Trophoblast cell (in vitro differentiated cells and primary cell): ENCODE measurements at regions not wholly inside any gene's neighbourhood (a gene's known extent, or its start where the extent isn't known, plus 50 kb on each side); places are given as distances from the start of the nearest gene placed in this dataset.

Experiments
- DNase-seq, 2 donors: peaks; one replicate each; pipeline ENCODE4 v3.0.0-alpha.2; 2016
- H2AFZ ChIP-seq: 2 replicates; pipeline ENCODE4 v1.6.1; 2013; ENCODE audit warnings: low read length, moderate library complexity, mild to moderate bottlenecking; ENCODE audit not compliant: insufficient read depth, poor library complexity
- H2AK5ac ChIP-seq: 2 replicates; pipeline ENCODE4 v1.6.1; 2013; ENCODE audit warnings: mild to moderate bottlenecking, low read length
- H2BK120ac ChIP-seq: 2 replicates; pipeline ENCODE4 v1.6.1; 2013; ENCODE audit warnings: low read length, mild to moderate bottlenecking, moderate library complexity; ENCODE audit not compliant: insufficient read depth, poor library complexity
- H2BK12ac ChIP-seq: 2 replicates; pipeline ENCODE4 v1.6.1; 2013; ENCODE audit warnings: mild to moderate bottlenecking, low read length, moderate library complexity
- H2BK5ac ChIP-seq: 2 replicates; pipeline ENCODE4 v1.6.1; 2013; ENCODE audit warnings: low read length, low read depth, moderate library complexity, mild to moderate bottlenecking; ENCODE audit not compliant: poor library complexity
- H3K14ac ChIP-seq: 2 replicates; pipeline ENCODE4 v1.6.1; 2013; ENCODE audit warnings: mild to moderate bottlenecking, low read length
- H3K18ac ChIP-seq: 2 replicates; pipeline ENCODE4 v1.6.1; 2013; ENCODE audit warnings: mild to moderate bottlenecking, low read length
- H3K23ac ChIP-seq: 2 replicates; pipeline ENCODE4 v1.6.1; 2013; ENCODE audit warnings: low read length
- H3K27ac ChIP-seq: 2 replicates; pipeline ENCODE4 v1.5.1; 2013; ENCODE audit warnings: low read depth, mild to moderate bottlenecking, inconsistent platforms, low read length, moderate library complexity
- H3K27me3 ChIP-seq: 2 replicates; pipeline ENCODE4 v1.6.1; 2013; ENCODE audit warnings: inconsistent platforms, mild to moderate bottlenecking, low read length, moderate library complexity; ENCODE audit not compliant: insufficient read depth
- H3K36me3 ChIP-seq, 2 experiments: 1 replicate in 1 of 2; 2 replicates in 1 of 2; pipeline ENCODE4 v1.6.1; 2013; ENCODE audit warnings: low read length in 2 of 2, mild to moderate bottlenecking in 2 of 2, moderate library complexity in 1 of 2; ENCODE audit not compliant: insufficient read depth in 2 of 2, control insufficient read depth in 1 of 2
- H3K4ac ChIP-seq: 2 replicates; pipeline ENCODE4 v1.6.1; 2013; ENCODE audit warnings: low read depth, mild to moderate bottlenecking, low read length, moderate library complexity
- H3K4me1 ChIP-seq, 2 experiments: 1 replicate in 1 of 2; 2 replicates in 1 of 2; pipeline ENCODE4 v1.6.1; 2013; ENCODE audit warnings: low read length in 2 of 2, mild to moderate bottlenecking in 2 of 2, moderate library complexity in 1 of 2; ENCODE audit not compliant: insufficient read depth in 2 of 2, control insufficient read depth in 1 of 2
- H3K4me2 ChIP-seq: 2 replicates; pipeline ENCODE4 v1.6.1; 2013; ENCODE audit warnings: inconsistent platforms, mild to moderate bottlenecking, low read length, moderate library complexity
- H3K4me3 ChIP-seq: 2 replicates; pipeline ENCODE4 v1.5.1; 2013; ENCODE audit warnings: mild to moderate bottlenecking, low read depth, low read length, inconsistent platforms
- H3K79me1 ChIP-seq: one replicate; pipeline ENCODE4 v1.6.1; 2013; ENCODE audit warnings: low read length
- H3K79me2 ChIP-seq: 2 replicates; pipeline ENCODE4 v1.6.1; 2013; ENCODE audit warnings: low read length, mild to moderate bottlenecking; ENCODE audit not compliant: control insufficient read depth, insufficient read depth, poor library complexity
- H3K9ac ChIP-seq: 2 replicates; pipeline ENCODE4 v1.6.1; 2013; ENCODE audit warnings: mild to moderate bottlenecking, low read length
- H3K9me3 ChIP-seq: 2 replicates; pipeline ENCODE4 v1.6.1; 2013; ENCODE audit warnings: low read depth, mild to moderate bottlenecking, control low read depth, inconsistent platforms, low read length; ENCODE audit not compliant: insufficient read depth
- H4K12ac ChIP-seq: 2 replicates; pipeline ENCODE4 v1.6.1; 2013; ENCODE audit warnings: low read depth, mild to moderate bottlenecking, low read length, moderate library complexity
- H4K8ac ChIP-seq: 2 replicates; pipeline ENCODE4 v1.6.1; 2013; ENCODE audit warnings: low read depth, mild to moderate bottlenecking, low read length, moderate library complexity
- H4K91ac ChIP-seq: one replicate; pipeline ENCODE4 v1.6.1; 2013; ENCODE audit warnings: low read depth, mild to moderate bottlenecking, low read length, moderate library complexity
- WGBS: extraction: QIAGEN DNeasy Blood & Tissue Kit; methylation state at CpG from one replicate; pipeline ENCODE4 v1.1.7; 2013; ENCODE audit warnings: missing lambda C conversion rate; ENCODE audit not compliant: insufficient read length, insufficient coverage; ENCODE audit errors: extremely low coverage; 5-methylcytosine and 5-hydroxymethylcytosine counted together

DNA sequence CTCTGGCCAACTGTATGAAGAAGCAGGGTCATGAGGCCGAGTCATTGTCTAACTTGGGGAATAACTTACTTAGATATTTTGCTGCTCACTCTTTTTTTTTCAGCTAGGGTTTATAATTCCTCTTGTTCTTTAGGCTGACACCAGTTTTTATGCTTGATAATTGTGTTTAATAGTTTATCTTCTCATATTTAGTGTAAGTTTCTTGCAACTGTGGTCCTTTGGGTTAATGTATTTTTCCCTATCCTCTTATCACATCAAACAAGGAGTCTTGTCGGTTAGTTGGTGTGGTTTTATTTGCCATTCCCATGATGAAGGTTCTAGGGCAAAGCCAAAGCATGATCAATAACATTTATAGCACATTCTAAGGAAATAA lies 204.6 kb downstream of the NUFIP1 start:
- WGBS = no CpG with 5 or more reads among the region's 2 CpGs
- Histone ChIP-seq H3K27ac (no peak overlapping the region), H3K23ac (no peak overlapping the region), H2BK120ac (no peak overlapping the region), H3K4me1 (no peaks in the 10 kb centered on the region), H2BK12ac (no peak overlapping the region), H3K79me1 (no peaks in the 10 kb centered on the region), H3K4me3 (no peak overlapping the region), H3K14ac (no peak overlapping the region), H3K9ac (no peak overlapping the region), H2AK5ac (no peak overlapping the region), H3K79me2 (no peaks in the 10 kb centered on the region), H2AFZ (no peak overlapping the region), H3K18ac (no peak overlapping the region), H3K4me2 (no peak overlapping the region), H4K12ac (no peak overlapping the region), H2BK5ac (no peak overlapping the region), H3K36me3 (no peaks in the 10 kb centered on the region), H3K9me3 (no peaks in the 10 kb centered on the region), H3K27me3 (no peaks in the 10 kb centered on the region), H4K8ac (no peak overlapping the region), H3K4ac (no peak overlapping the region), H4K91ac (no peak overlapping the region)
- no peak for DNase-seq

DNA sequence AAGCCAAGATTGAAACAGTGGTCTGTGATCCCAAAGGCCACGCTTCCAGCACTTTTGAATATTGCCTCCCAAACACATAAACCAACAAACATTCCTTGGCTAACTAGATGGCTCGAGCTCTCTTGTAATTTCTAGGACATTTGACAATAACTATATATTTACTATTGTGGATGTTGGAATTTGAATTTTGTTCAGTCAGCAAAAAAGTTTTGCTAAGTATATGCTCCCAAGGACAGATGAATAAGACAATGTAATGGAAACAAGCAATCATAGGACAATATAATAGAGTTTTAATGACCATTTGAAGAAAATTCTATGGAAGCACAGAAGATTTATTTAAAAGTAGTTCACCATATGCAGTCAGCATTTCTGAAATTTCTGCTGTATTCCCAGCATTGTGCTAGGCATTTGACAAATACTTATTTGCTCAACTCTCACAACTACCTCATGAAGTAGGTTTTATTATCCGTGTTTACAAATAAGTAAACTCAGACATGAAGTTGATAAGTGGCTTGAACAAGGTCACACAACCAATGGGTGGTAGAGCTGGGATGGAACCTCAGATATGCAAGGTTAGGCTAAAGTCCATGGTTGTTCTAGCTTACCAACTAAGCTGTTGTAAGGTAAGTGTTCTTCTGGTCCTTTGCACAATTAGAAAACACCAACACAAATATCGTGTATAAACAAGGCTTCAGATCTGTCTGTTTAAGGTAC lies 205.1 kb downstream of the NUFIP1 start:
- no peak overlapping the region for H3K18ac ChIP-seq
- H3K79me1 ChIP-seq = no peaks in the 10 kb centered on the region
- DNase-seq = no peak
- no peak overlapping the region for H2AK5ac ChIP-seq
- H3K4me2 ChIP-seq = no peak overlapping the region
- H3K4me1 ChIP-seq = no peaks in the 10 kb centered on the region
- no CpG with 5 or more reads among the region's 4 CpGs for WGBS
- no peak overlapping the region for H4K91ac ChIP-seq
- H3K9me3 ChIP-seq = no peaks in the 10 kb centered on the region
- no peak overlapping the region for H3K27ac ChIP-seq
- no peaks in the 10 kb centered on the region for H3K79me2 ChIP-seq
- no peak overlapping the region for H2BK12ac ChIP-seq
- no peak overlapping the region for H3K4me3 ChIP-seq
- no peak overlapping the region for H2BK5ac ChIP-seq
- H3K23ac ChIP-seq = no peak overlapping the region
- H2AFZ ChIP-seq = no peak overlapping the region
- no peaks in the 10 kb centered on the region for H3K36me3 ChIP-seq
- no peak overlapping the region for H4K12ac ChIP-seq
- no peak overlapping the region for H3K14ac ChIP-seq
- no peak overlapping the region for H4K8ac ChIP-seq
- no peaks in the 10 kb centered on the region for H3K27me3 ChIP-seq
- H3K4ac ChIP-seq = no peak overlapping the region
- no peak overlapping the region for H2BK120ac ChIP-seq
- no peak overlapping the region for H3K9ac ChIP-seq

DNA sequence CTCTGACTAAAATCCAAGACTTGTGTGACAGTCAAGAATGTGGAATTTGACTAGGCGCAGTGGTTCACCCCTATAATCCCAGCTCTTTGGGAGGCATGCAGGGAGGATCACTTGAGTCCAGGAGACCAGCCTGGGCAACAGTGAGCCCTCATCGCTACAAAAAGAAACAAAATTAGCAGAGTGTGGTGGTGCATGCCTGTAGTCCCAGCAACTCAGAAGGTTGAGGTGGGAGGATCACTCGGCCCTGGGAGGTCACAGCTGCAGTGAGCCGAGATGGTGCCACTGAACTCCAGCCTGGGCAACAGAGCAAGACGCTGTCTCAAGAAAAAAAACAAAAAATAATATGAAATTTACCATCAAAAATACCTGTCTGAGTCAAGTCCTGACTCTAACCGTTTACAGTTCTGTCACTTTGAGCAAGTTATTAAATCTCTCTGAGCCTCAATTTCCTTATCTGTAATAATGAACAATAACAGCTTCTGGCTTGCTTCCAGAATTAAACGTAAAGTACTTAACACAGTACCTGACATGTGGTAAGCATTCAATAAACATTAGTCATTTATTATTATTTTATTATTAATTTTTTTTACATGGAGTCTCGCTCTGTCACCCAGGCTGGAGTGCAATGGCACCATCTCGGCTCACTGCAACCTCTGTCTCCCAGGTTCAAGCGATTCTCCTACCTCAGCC lies 204.6 kb upstream of the TSC22D1 start:
- WGBS = no CpG with 5 or more reads among the region's 10 CpGs

DNA sequence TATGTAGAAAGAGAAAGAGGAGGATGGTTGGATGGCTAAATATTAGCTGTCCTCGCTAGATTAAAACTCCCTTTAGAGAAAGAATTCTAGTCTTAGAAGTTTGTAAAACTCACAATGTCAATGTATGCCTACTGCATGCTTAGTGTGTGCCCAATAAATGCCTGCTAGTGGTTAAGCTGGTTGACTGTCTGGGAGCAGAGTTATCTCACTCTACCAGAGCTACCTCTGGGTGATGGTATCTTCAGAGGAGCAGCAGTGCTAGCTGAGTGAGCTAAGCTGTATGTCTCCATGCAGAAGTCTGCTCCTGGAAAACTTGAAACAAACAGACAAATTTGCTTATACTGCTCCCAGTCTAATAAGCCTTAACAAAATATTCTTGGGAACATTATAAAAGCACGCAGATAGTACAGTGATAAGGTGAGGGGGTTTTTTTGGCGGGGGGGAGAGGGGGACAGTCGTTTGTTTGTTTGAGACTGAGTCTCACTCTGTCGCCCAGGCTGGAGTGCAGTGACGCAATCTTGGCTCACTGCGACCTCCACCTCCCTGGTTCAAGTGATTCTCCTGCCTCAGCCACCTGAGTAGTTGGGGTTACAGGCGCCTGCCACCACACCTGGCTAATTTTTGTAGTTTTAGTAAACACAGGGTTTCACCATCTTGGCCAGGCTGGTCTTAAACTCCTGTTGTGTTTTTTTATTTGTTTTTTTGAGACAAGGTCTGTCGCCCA lies 202.8 kb upstream of the TSC22D1 start:
- no peak for DNase-seq
- H3K14ac ChIP-seq = no peak overlapping the region
- H3K9ac ChIP-seq = no peak overlapping the region
- no peak overlapping the region for H4K91ac ChIP-seq
- H3K9me3 ChIP-seq = no peaks in the 10 kb centered on the region
- no CpG with 5 or more reads among the region's 9 CpGs for WGBS
- H2BK120ac ChIP-seq = no peak overlapping the region
- no peak overlapping the region for H2AFZ ChIP-seq
- H3K27ac ChIP-seq = no peak overlapping the region
- H2BK5ac ChIP-seq = no peak overlapping the region
- no peak overlapping the region for H3K4ac ChIP-seq
- H3K4me2 ChIP-seq = no peak overlapping the region
- H2BK12ac ChIP-seq = no peak overlapping the region
- H2AK5ac ChIP-seq = no peak overlapping the region
- H3K36me3 ChIP-seq = no peaks in the 10 kb centered on the region
- no peak overlapping the region for H3K23ac ChIP-seq
- no peaks in the 10 kb centered on the region for H3K4me1 ChIP-seq
- no peak overlapping the region for H3K18ac ChIP-seq
- H4K12ac ChIP-seq = no peak overlapping the region
- no peak overlapping the region for H4K8ac ChIP-seq
- no peak overlapping the region for H3K4me3 ChIP-seq
- no peaks in the 10 kb centered on the region for H3K79me2 ChIP-seq
- H3K79me1 ChIP-seq = no peaks in the 10 kb centered on the region
- no peaks in the 10 kb centered on the region for H3K27me3 ChIP-seq

More for the DNA sequence above, 204.6 kb upstream of the TSC22D1 start:
- no peak overlapping the region for H3K4me2 ChIP-seq
- H3K36me3 ChIP-seq = no peaks in the 10 kb centered on the region
- H3K4me1 ChIP-seq = no peaks in the 10 kb centered on the region
- H3K27ac ChIP-seq = no peak overlapping the region
- no peak overlapping the region for H4K8ac ChIP-seq
- no peaks in the 10 kb centered on the region for H3K79me1 ChIP-seq
- H2BK5ac ChIP-seq = no peak overlapping the region
- no peak overlapping the region for H2AK5ac ChIP-seq
- no peak overlapping the region for H3K4ac ChIP-seq
- no peak overlapping the region for H2BK120ac ChIP-seq
- no peak overlapping the region for H3K9ac ChIP-seq
- H2BK12ac ChIP-seq = no peak overlapping the region
- no peak overlapping the region for H3K18ac ChIP-seq
- H4K91ac ChIP-seq = no peak overlapping the region
- no peaks in the 10 kb centered on the region for H3K9me3 ChIP-seq
- H3K27me3 ChIP-seq = no peaks in the 10 kb centered on the region
- H3K4me3 ChIP-seq = no peak overlapping the region
- no peak overlapping the region for H3K23ac ChIP-seq
- H3K14ac ChIP-seq = no peak overlapping the region
- no peak for DNase-seq
- no peaks in the 10 kb centered on the region for H3K79me2 ChIP-seq
- no peak overlapping the region for H2AFZ ChIP-seq
- no peak overlapping the region for H4K12ac ChIP-seq
